Activated CD4-positive, alpha-beta T cell treated with anti-CD3 and anti-CD28 coated beads, Interleukin-2, amount 50 U/mL, for 16 hours (primary cell): ENCODE measurements at regions not wholly inside any gene's neighbourhood (a gene's known extent, or its start where the extent isn't known, plus 50 kb on each side); places are given as distances from the start of the nearest gene placed in this dataset.
"Not testable (repeated sequence)": the region's sequence is repeated elsewhere in the genome, so short reads cannot be mapped to it uniquely, and the experiment has no call there.

Experiments used
- DNase-seq: peaks from one replicate; pipeline ENCODE4 v3.0.0-alpha.2; 2020

- no peak for DNase-seq
Measured at GRCh38 chr18:65671621-65672415, 79.0 kb upstream of the CDH7 start.

GRCh38 chr18:65670145-65670544 is 80.7 kb upstream of the CDH7 start:
- not testable (repeated sequence) for DNase-seq

DNA sequence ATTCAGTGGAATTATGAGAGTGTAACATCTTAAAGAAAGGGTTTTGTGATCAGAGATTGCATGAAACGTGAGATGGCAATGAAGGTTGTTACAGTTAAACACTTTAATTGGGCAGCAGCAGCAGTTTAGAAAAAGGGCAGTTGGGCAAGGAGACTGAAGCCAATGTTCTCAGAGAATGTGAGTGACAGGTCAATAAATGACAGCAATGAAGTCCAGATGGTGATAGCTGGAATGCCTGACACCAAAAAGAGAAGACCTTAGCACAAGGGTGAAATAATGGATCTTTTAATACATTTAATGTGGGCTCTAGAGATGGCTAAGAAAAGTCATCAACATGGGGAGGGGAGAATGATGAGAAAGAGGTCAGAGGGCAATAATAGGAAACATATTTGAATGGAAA is 89.4 kb upstream of the CDH7 start:
- no peak for DNase-seq

DNA sequence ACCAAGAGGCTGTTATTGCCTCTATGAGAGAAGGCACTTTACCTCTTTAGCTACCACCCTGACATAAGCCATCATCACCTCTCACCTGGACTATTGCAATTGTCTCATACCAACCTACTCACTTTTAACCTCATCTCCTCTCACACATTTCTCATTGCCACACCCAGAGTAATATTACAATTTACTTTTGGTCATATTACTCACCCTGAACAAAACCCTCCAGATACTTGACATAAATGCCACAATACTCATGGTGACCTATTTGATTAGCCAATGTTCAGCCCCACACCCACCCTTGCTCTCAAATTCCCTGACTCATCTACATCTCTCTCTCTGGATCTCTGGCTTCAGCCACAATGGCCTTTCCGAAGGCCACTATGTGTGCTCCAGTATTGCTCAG is 90.9 kb upstream of the CDH7 start:
- no peak for DNase-seq

GRCh38 chr18:65659312-65659711 is 91.5 kb upstream of the CDH7 start:
- DNase-seq = no peak

- no peak for DNase-seq
Measured at GRCh38 chr18:65651192-65651591, 99.6 kb upstream of the CDH7 start.

GRCh38 chr18:65632236-65632635 is 118.6 kb upstream of the CDH7 start:
- no peak for DNase-seq

- no peak for DNase-seq
Measured at GRCh38 chr18:65631766-65632165, 119.0 kb upstream of the CDH7 start.

GRCh38 chr18:65628390-65628789 is 122.4 kb upstream of the CDH7 start:
- no peak for DNase-seq

DNA sequence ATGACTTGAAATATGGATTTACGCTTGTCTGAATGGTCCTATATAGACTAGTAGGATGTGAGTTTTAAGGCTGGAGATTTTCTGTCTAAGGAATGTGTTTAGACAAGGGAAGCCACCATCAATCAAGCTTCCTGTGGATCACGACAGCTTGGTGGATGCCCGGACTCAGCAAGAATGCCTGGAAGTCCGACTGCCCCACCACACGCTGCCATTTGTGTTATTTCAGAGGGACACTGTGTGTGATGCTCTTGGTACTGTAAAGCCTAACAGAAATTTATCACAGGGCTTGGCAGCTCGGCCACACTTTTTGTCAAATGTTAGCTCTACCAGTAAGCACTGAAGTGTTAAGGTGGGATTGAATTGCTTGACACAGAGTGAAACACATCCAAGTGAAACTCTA is 127.1 kb upstream of the CDH7 start:
- DNase-seq = no peak

DNA sequence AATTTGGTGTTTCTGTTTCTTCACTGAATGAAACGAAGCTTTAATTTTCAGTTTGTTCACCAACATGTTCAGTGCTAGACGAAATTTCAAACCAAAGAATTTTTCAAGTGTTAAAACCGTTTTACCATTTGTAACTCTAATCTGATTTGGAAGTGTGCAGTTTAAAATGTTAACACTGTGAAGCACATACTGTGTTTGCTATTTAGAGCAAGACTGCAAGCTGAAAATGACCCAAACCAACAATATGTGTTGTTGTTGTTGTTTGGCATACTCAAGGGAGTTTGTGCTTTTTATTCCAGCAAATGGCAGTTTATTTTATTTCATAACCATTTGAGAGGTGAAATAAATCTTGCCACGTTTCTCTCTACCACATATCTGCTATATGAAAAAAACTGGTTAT is 128.4 kb upstream of the CDH7 start:
- no peak for DNase-seq

GRCh38 chr18:65620076-65620696 is 130.6 kb upstream of the CDH7 start:
- DNase-seq = no peak

DNA sequence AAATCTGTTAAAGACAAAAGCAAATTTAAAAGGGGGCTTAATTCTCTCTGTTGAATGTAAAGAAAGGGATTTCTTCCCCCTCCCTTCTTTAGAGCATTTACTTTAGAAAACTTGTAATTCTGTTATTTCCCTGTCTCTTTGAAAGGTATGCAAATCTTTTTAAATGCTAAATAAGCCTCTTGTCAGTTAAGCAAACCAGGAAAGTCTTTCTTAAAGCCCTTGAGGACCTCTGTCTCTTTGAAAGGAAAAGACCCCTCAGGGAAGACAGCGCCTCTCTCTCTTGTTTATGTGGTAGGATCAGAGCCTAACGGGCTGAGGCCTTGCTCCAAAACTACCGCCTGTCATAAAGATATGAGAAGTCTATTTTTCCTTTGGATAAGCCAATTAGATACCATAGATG is 139.9 kb upstream of the CDH7 start:
- DNase-seq = no peak

- no peak for DNase-seq
Measured at GRCh38 chr18:65608471-65608870, 142.3 kb upstream of the CDH7 start.

DNA sequence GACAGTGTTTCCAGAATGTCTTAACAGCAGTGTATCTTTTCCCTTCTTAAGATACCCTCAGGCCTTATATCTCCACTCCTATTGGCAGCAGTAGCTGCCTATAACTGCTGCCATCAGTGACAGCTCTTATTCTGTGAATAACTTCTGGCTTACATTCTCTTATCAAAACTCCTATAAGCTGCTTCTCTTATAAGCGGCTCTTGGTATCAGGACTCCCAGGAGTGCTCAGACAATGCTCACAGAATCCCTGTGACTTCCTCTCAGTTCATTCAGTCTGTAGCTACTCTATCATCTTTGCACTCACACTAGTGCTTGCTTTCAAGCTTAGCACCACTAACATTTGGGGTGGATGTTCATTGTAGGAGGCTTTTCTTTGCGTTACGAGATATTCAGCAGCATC is 143.7 kb upstream of the CDH7 start:
- DNase-seq = no peak

- no peak for DNase-seq
Measured at GRCh38 chr18:65606551-65607130, 144.2 kb upstream of the CDH7 start.

DNA sequence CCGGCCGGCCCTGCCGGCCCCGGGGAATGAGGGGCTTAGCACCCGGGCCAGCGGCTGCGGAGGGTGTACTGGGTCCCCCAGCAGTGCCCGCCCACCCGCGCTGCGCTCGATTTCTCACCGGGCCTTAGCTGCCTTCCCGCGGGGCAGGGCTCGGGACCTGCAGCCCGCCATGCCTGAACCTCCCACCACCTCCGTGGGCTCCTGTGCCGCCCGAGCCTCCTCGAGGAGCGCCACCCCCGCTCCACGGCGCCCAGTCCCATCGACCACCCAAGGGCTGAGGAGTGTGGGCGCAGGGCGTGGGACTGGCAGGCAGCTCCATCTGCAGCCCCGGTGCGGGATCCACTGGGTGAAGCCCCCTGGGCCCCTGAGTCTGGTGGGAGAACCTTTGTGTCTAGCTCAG is 145.5 kb upstream of the CDH7 start:
- not testable (repeated sequence) for DNase-seq

DNA sequence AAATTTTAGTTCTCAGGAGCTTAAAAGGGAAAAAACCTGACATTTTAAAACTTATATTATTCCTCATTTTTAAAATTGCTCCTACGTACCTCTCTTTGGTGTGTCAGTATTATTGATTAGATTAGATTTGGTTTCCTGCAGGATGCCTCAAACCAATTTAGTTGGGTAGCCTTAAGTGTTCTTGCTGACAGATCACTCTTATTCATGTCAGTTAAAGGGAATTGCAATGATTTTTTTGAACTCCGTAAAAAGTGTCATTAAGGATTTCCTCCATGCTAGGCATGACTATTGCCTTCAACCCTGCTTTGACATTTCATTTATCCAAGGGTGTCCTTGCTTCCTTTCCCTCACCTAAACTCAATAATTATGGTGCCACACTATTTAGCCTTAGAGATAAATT is 149.0 kb upstream of the CDH7 start:
- DNase-seq = no peak

GRCh38 chr18:65592435-65592834 is 158.4 kb upstream of the CDH7 start:
- DNase-seq = no peak

- no peak for DNase-seq
Measured at GRCh38 chr18:65587491-65587890, 163.3 kb upstream of the CDH7 start.

DNA sequence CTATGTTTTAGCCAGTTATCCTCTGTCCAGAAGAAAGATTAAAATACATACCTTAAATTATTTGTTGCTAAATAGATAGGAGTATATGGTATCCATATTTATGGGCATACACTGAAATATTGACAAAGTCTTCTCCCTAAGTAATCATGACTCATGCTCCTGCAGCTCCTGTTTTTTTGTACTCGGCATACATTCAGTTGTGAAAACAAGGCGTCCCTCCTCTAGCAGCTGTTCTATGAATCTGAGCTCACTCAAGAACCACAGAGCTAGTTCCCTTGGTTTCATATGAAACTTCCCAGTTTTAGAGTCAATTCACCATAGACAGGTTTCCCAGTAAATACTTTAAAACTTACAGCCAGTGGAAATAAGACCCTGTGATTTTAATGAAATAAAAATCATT is 168.7 kb upstream of the CDH7 start:
- not testable (repeated sequence) for DNase-seq

DNA sequence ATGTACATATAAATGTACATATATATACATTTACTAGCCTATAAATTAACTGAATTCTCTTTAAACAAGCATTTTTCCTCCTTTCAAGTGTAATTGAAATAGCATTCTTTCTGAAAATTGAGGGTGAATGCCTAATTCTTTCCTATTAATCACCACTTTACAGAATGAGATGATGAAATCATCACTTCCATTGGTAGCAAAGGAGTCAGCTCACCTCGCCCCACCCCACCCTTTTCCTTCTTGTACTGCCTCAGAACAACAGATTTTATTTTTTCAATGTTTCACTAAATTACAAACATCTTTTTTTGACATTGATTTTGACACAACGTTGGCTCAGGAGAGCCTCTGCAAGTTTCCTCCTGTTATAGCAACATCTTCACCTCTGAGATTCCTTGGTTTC is 181.9 kb upstream of the CDH7 start:
- no peak for DNase-seq

- DNase-seq = no peak
Measured at GRCh38 chr18:65567372-65567771, 183.4 kb upstream of the CDH7 start.

- no peak for DNase-seq
Measured at GRCh38 chr18:65548316-65548715, 202.5 kb upstream of the CDH7 start.

GRCh38 chr18:65547046-65547445 is 203.8 kb upstream of the CDH7 start:
- DNase-seq = no peak
